Putamen (tissue), 1 donor: ENCODE measurements at regions not wholly inside any gene's neighbourhood (a gene's known extent, or its start where the extent isn't known, plus 50 kb on each side); places are given as distances from the start of the nearest gene placed in this dataset.
"Not testable (repeated sequence)": the region's sequence is repeated elsewhere in the genome, so short reads cannot be mapped to it uniquely, and the experiment has no call there.

ENCODE experiments used
- DNase-seq: peaks from one replicate; pipeline ENCODE4 v3.0.0-alpha.2; 2016; ENCODE audit warnings: low spot score

GRCh38 chr5:173495225-173495904 is 121.1 kb downstream of the BOD1 start:
- DNase-seq: peak; percentile 18

GRCh38 chr5:173494446-173494845 is 122.0 kb downstream of the BOD1 start:
- no peak for DNase-seq

- DNase-seq: no peak
Measured at GRCh38 chr5:173493846-173494245, 122.6 kb downstream of the BOD1 start.

- no peak for DNase-seq
Measured at GRCh38 chr5:173493040-173493439, 123.4 kb downstream of the BOD1 start.

GRCh38 chr5:173490681-173491080 is 125.8 kb downstream of the BOD1 start:
- DNase-seq: no peak

- DNase-seq: no peak
Measured at GRCh38 chr5:173488144-173488543, 128.3 kb downstream of the BOD1 start.

GRCh38 chr5:173487300-173487699 is 129.2 kb downstream of the BOD1 start:
- DNase-seq: no peak

GRCh38 chr5:173486355-173487225 is 129.9 kb downstream of the BOD1 start:
- DNase-seq: no peak

- no peak for DNase-seq
Measured at GRCh38 chr5:173484569-173484968, 131.9 kb downstream of the BOD1 start.

- not testable (repeated sequence) for DNase-seq
Measured at GRCh38 chr5:173483599-173483998, 132.9 kb downstream of the BOD1 start.

GRCh38 chr5:173483160-173483559 is 133.3 kb downstream of the BOD1 start:
- DNase-seq: no peak

GRCh38 chr5:173481821-173482220 is 134.6 kb downstream of the BOD1 start:
- DNase-seq: no peak

GRCh38 chr5:173480896-173481295 is 135.6 kb downstream of the BOD1 start:
- DNase-seq: no peak

GRCh38 chr5:173479711-173480110 is 136.7 kb downstream of the BOD1 start:
- no peak for DNase-seq

- DNase-seq: no peak
Measured at GRCh38 chr5:173477345-173478040, 139.0 kb downstream of the BOD1 start.

GRCh38 chr5:173475780-173476179 is 140.7 kb downstream of the BOD1 start:
- no peak for DNase-seq

- DNase-seq: no peak
Measured at GRCh38 chr5:173474881-173475287, 141.6 kb downstream of the BOD1 start.

- DNase-seq: no peak
Measured at GRCh38 chr5:173473288-173473687, 143.2 kb downstream of the BOD1 start.

GRCh38 chr5:173472784-173473278 is 143.6 kb downstream of the BOD1 start:
- DNase-seq: peak; percentile 9

GRCh38 chr5:173472164-173472563 is 143.9 kb upstream of the STC2 start:
- DNase-seq: peak; percentile 97

- no peak for DNase-seq
Measured at GRCh38 chr5:173468821-173469251, 140.6 kb upstream of the STC2 start.

- DNase-seq: no peak
Measured at GRCh38 chr5:173466227-173466626, 138.0 kb upstream of the STC2 start.
